HG03378 (cell line): ENCODE measurements at regions not wholly inside any gene's neighbourhood (a gene's known extent, or its start where the extent isn't known, plus 50 kb on each side); places are given as distances from the start of the nearest gene placed in this dataset.

Source experiments
- ATAC-seq: cut with Tn5 transposase; IDR thresholded peaks from one replicate; pipeline ENCODE4 v1.9.1; 2021; ENCODE audit warnings: mild to moderate bottlenecking, moderate library complexity; ENCODE audit not compliant: unreplicated experiment

DNA sequence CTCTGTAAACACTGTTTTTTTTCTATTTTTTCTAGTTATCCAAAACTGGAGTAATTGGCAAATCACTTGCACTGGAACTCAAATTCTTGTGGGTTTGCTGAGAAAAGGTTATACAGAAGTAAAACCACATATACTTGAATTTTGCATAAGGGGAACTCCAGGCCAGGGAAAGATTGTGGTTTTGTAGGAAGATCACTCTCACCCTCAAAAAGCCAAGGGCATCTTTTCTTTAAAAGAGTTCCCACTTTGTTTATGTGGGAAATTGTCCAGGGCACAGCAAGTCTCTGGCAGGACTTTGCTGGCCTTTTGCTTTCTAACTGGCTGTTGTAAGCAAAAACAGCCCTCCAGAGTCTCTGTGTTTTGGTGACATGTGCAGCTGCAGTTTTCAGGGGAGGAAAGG lies 340.3 kb upstream of the RBMS3 start:
- ATAC-seq: peak; percentile 94

GRCh38 chr3:28940994-28941393 lies 339.9 kb upstream of the RBMS3 start:
- peak; percentile 5 for ATAC-seq

DNA sequence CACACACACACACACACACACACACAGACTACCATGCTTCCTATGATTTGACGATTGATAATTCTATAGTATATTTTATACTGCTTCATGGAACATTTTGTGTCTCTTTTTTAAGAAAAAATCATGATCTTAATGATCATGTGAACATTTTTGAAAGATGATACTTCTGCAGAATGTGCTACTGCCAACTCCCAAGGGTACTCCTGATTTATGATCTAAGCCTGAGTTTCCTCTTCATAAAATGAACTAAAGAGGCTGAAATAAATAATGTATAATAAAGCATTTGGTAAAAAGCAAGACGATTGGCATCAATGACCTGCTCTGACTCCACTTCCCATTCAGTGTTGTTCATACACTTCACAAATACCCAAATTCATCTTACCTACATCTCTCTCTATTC lies 333.8 kb upstream of the RBMS3 start:
- no peak for ATAC-seq

GRCh38 chr3:28947751-28948150 lies 333.1 kb upstream of the RBMS3 start:
- no peak for ATAC-seq

GRCh38 chr3:28948685-28949084 lies 332.2 kb upstream of the RBMS3 start:
- no peak for ATAC-seq

DNA sequence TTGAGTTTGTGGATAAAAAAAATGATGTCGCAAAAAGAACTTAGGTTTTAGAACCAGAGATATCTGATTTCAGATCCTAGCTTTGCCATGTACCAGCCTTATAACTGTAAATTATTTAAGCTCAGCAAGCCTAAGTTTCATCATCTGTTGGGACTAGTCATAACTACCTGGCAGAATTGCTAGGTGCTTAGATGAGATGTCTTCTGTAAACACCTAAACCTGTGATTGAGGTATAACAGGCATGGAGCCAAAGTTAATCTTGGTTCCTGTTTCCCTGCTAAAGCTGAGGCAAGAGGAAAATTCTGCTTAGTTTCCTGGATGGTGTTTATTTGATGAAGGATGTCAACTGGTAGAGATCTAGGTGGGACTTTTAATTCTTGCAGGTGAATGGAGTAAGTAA lies 331.3 kb upstream of the RBMS3 start:
- ATAC-seq: no peak

DNA sequence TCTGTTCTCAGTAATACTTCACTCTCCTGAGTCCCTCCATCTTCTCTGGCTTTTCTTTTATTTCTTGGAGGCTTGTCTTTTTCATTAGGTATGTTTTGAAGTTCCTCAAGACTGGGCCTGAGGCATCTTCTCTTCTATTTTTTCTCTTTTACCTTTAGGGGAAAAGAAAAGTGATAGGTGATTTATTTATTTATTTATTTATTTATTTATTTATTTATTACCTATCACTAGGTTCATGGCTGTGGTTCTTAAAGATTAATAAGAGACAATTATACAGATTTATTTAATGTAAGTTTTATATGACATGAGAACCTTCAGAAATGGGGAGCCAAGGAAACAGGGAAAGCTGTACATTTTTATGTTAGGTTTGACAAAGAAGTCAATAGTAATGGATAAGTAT lies 330.3 kb upstream of the RBMS3 start:
- ATAC-seq: no peak

DNA sequence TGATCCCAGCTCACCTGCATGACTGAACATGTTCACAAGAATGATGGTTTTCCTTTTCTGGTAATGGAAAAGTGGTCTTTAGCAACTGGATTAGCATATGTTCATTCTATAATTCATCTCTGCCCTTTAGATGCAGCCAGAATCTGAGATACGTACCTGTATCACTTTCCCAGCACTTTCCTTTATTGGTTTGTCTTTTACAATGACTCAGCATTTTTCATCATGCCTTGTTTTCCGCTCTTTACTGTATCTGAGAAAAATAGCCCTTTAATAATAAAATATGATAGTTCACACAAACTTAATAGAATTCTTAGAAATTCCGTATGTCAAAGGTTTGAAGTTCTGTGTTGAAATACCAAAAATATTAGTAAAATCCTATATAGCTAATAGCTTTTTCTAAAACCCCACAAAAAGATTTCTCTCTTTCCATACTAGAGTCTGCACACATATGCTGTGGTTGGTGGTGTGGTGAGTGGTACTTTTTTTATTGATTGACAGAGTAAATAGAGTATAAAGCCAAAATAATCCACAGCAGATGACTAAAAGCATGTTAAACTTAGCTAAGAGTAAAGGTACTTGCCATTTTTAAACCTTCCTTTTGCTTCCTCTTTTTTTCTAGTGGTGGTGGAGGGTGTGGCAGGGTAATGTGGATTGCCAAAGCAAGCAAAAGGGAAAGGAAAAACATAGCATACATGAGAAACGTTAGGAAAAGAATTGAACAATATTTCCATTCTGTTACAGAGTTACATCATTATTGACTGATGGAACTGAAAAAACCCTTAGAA lies 328.9 kb upstream of the RBMS3 start:
- no peak for ATAC-seq

DNA sequence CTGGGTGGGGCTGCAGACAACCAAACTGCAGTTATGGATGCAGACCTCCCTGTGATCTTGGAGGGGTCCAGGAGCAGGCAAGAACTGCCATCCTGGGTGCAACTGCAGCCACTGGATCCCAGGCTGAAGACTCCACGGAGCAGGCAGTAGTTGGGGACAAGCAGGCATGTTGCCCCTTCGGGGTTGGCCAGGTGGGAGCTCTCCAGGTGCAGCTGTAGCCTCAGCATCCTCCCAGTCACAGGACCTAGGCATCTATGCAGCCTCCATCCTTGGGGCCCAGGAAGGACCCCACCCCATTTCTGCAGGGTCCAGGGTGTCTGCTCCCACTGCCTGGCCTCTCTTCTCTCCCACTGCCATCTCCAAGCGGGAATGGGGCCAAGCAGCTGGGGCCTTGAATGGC lies 322.2 kb upstream of the RBMS3 start:
- ATAC-seq: no peak

- no peak for ATAC-seq
Observed at GRCh38 chr3:28971156-28971555, 309.7 kb upstream of the RBMS3 start.

DNA sequence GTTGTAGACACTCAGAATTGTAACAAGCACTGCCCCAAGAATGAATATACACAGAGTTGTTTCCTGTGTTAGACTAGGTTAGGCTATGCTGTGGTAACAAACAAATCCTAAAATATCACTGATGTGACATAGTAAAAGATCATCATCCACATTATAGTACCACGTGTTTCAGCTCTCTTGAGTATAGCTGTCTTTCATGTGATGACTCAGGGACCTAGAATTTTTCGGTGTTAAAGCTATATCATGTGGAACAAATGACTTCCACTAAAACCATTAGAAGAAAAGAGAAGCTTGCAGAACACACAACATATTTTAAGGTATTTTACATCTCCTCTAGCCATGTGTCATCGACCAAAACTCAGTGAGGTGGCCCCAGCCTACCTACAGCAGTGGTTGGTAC lies 307.9 kb upstream of the RBMS3 start:
- ATAC-seq: peak; percentile 81

GRCh38 chr3:28973609-28974008 lies 307.3 kb upstream of the RBMS3 start:
- no peak for ATAC-seq

- ATAC-seq: no peak
Observed at GRCh38 chr3:28978092-28978491, 302.8 kb upstream of the RBMS3 start.

GRCh38 chr3:28980131-28980530 lies 300.7 kb upstream of the RBMS3 start:
- no peak for ATAC-seq

DNA sequence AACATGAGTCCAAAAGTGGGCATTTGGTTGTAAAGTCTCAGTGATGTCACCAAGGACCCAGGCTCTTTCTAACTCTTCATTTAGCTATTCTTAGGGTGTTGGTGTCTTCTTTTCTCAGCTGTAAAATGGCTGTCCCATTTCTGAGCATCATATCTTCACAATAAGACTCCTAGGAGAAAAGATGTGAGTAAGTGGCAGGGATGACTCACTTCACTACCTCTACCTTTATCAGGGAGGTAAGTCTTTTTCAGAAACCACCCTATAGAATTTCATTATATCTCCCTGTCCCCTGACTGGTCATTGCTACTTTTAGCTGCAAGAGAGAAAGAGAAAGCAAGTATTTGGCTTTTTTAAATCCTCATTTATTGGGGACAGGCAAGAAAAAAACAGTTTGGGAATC lies 300.2 kb upstream of the RBMS3 start:
- no peak for ATAC-seq

- ATAC-seq: peak; percentile 95
Observed at GRCh38 chr3:28982906-28983305, 298.0 kb upstream of the RBMS3 start.

- no peak for ATAC-seq
Observed at GRCh38 chr3:28986922-28987321, 293.9 kb upstream of the RBMS3 start.

GRCh38 chr3:28989646-28990089 lies 291.2 kb upstream of the RBMS3 start:
- peak; percentile 95 for ATAC-seq

DNA sequence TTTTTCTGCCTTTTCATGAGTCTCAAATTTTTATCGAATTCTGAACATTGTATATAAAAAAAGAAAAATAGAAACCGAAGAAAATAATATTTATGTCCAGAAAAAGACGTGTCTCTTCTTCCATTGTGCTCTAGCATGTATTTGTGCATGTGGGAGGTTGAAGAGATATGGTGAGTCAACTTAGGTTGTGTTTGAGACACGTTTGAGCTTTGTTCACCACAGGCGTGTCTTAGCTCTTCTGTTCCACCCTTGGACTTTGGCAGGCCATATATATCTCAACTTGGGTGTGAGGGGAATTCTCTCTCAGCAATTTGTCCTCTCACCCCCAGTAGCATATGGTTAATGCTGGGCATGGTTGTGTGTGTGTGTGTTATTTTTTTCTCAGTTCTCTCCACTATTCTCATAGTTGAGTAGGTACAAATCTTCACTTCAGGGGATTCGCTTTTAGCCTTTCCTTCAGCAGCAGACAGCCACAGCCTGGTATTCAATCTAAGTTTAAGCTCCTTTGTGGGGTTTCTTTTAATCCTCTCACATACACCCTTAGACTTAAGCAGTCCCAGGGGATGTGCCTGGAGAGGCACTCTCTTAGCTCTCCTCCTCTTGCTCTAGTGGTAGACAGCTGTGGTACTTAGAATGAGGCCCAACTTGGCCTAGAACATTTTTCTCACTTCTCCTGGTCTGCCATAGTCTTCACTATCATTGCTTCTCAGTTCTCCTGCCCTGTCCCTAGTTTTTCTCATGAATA lies 286.5 kb upstream of the RBMS3 start:
- ATAC-seq: no peak

DNA sequence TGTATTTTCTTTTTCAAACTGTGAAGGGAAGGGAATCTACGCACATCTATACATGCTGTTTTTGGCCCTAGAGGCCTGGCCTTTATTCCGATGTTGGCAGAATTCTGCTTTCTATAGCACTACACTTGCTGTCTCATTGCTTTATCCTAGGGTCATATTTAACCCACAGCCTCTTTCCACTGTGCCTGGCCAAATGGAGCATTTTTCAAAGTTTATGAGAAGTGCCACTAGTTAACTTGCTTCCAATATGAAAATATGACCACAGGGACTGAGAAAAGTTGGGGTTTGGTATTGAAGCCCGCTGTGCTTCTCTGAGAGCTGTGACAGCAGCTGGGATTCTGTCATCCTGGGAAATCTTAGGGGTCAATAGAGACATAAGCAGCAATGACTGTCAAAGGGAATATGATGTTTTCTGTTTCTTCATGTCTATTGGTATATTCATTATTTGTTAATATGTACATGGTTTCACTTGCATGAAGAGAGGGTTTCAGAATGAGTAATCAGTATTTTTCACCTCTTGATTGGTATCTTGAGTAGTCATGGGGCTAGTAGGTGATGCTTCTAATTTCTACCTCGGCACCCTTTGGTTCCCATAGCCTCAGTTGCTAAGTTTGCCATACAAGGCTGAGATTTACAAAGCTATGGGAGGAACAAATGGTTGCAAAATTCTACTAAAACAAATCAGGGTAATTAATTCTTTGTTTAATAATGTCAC lies 275.8 kb upstream of the RBMS3 start:
- peak; percentile 100 for ATAC-seq

- ATAC-seq: no peak
Observed at GRCh38 chr3:29005862-29006261, 275.0 kb upstream of the RBMS3 start.

DNA sequence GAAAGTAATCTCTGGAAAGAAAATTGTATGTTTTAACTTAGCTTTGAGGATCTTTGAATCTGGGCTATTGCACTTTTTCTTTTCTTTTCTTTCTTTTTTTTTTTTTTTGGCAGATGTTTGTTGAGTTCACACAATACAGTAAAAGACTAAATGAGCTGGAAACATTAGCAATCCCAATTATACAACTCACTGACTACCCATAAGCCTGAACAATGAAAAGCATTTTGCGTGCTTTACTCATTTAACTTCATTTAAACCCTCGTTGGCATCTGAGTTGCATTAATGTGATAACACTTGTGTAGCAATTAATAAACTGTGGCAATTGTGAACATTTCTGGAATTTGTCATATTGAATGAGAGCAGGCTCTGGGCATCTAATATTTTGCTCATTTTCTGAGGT lies 269.4 kb upstream of the RBMS3 start:
- ATAC-seq: no peak
